IPS DF 6.9 (cell line): ENCODE measurements at regions not wholly inside any gene's neighbourhood (a gene's known extent, or its start where the extent isn't known, plus 50 kb on each side); places are given as distances from the start of the nearest gene placed in this dataset.
"Not testable (repeated sequence)": the region's sequence is repeated elsewhere in the genome, so short reads cannot be mapped to it uniquely, and the experiment has no call there.

ENCODE experiments used
- DNase-seq: peaks from one replicate; pipeline ENCODE4 v3.0.0-alpha.2; 2013; ENCODE audit warnings: low read depth, low spot score
- H3K27ac ChIP-seq: one replicate; pipeline ENCODE4 v1.5.1; 2013; ENCODE audit warnings: low read length, control low read depth
- H3K27me3 ChIP-seq: 2 replicates; pipeline ENCODE4 v1.6.1; 2013; ENCODE audit warnings: mild to moderate bottlenecking, low read length; ENCODE audit not compliant: control insufficient read depth, insufficient read depth
- H3K36me3 ChIP-seq: 2 replicates; pipeline ENCODE4 v1.6.1; 2013; ENCODE audit warnings: low read length; ENCODE audit not compliant: control insufficient read depth, insufficient read depth
- H3K4me1 ChIP-seq: 2 replicates; pipeline ENCODE4 v1.6.1; 2013; ENCODE audit warnings: low read length; ENCODE audit not compliant: control insufficient read depth, insufficient read depth
- H3K4me3 ChIP-seq: 2 replicates; pipeline ENCODE4 v1.5.1; 2013; ENCODE audit warnings: mild to moderate bottlenecking, low read length
- H3K9me3 ChIP-seq: 2 replicates; pipeline ENCODE4 v1.6.1; 2013; ENCODE audit warnings: low read length, inconsistent platforms; ENCODE audit not compliant: control insufficient read depth, insufficient read depth
- WGBS: extraction: QIAGEN DNeasy Blood & Tissue Kit; methylation state at CpG from one replicate; pipeline ENCODE4 v1.1.7; 2013; ENCODE audit warnings: mixed read lengths, missing lambda C conversion rate; ENCODE audit not compliant: insufficient read length, insufficient coverage; 5-methylcytosine and 5-hydroxymethylcytosine counted together

GRCh38 chr1:5140962-5141361 lies 486.6 kb downstream of the AJAP1 start:
- DNase-seq, result no peak
- Histone ChIP-seq H3K36me3 (no peaks in the 10 kb centered on the region), H3K27me3 (no peaks in the 10 kb centered on the region), H3K4me1 (no peaks in the 10 kb centered on the region; the same call in 1 of the 2 replicates), H3K4me3 (no peak overlapping the region), H3K27ac (no peak overlapping the region), H3K9me3 (peaks cover 4% of the 10 kb centered on the region; the same call in 1 of the 2 replicates)
- WGBS, result no CpG with 5 or more reads among the region's 1 CpG

- Histone ChIP-seq H3K27me3 (no peaks in the 10 kb centered on the region), H3K27ac (no peak overlapping the region), H3K4me3 (no peak overlapping the region), H3K9me3 (peaks cover 4% of the 10 kb centered on the region; the same call in 1 of the 2 replicates), H3K4me1 (no peaks in the 10 kb centered on the region; the same call in 1 of the 2 replicates), H3K36me3 (no peaks in the 10 kb centered on the region)
- no CpG with 5 or more reads among the region's 5 CpGs for WGBS
- no peak for DNase-seq
Observed at GRCh38 chr1:5140136-5140535, 485.7 kb downstream of the AJAP1 start.

GRCh38 chr1:5129746-5130355 lies 475.4 kb downstream of the AJAP1 start:
- Histone ChIP-seq H3K27me3 (no peaks in the 10 kb centered on the region), H3K9me3 (no peaks in the 10 kb centered on the region), H3K36me3 (no peaks in the 10 kb centered on the region), H3K4me1 (no peaks in the 10 kb centered on the region), H3K4me3 (no peak overlapping the region), H3K27ac (no peak overlapping the region)
- WGBS, result no CpG with 5 or more reads among the region's 1 CpG
- DNase-seq, result no peak

- no CpG with 5 or more reads among the region's 7 CpGs for WGBS
- Histone ChIP-seq H3K27ac (no peak overlapping the region), H3K27me3 (no peaks in the 10 kb centered on the region; the same call in 1 of the 2 replicates), H3K4me1 (no peaks in the 10 kb centered on the region), H3K9me3 (no peaks in the 10 kb centered on the region; the same call in none of the 2 replicates), H3K36me3 (no peaks in the 10 kb centered on the region), H3K4me3 (no peak overlapping the region)
- DNase-seq, result no peak
Observed at GRCh38 chr1:5125208-5125607, 470.8 kb downstream of the AJAP1 start.

- no CpG with 5 or more reads among the region's 1 CpG for WGBS
- DNase-seq, result no peak
- Histone ChIP-seq H3K27me3 (no peaks in the 10 kb centered on the region; the same call in 1 of the 2 replicates), H3K4me1 (no peaks in the 10 kb centered on the region; the same call in 1 of the 2 replicates), H3K9me3 (no peaks in the 10 kb centered on the region; the same call in none of the 2 replicates), H3K36me3 (no peaks in the 10 kb centered on the region), H3K27ac (no peak overlapping the region), H3K4me3 (no peak overlapping the region)
Observed at GRCh38 chr1:5120559-5120958, 466.1 kb downstream of the AJAP1 start.

GRCh38 chr1:5119366-5120234 lies 465.2 kb downstream of the AJAP1 start:
- Histone ChIP-seq H3K9me3 (no peaks in the 10 kb centered on the region; the same call in none of the 2 replicates), H3K4me3 (no peak overlapping the region), H3K27me3 (no peaks in the 10 kb centered on the region; the same call in 1 of the 2 replicates), H3K27ac (no peak overlapping the region), H3K36me3 (no peaks in the 10 kb centered on the region), H3K4me1 (no peaks in the 10 kb centered on the region; the same call in 1 of the 2 replicates)
- DNase-seq, result no peak
- WGBS, result no CpG with 5 or more reads among the region's 11 CpGs

- not testable (repeated sequence) for DNase-seq, H3K4me1 ChIP-seq, H3K27me3 ChIP-seq, H3K4me3 ChIP-seq, H3K36me3 ChIP-seq, H3K27ac ChIP-seq, H3K9me3 ChIP-seq
- whole genome bisulfite sequencing, result no CpG with 5 or more reads among the region's 10 CpGs
Observed at GRCh38 chr1:5118771-5119170, 464.4 kb downstream of the AJAP1 start.

- not testable (repeated sequence) for H3K36me3 ChIP-seq, H3K27me3 ChIP-seq, H3K4me1 ChIP-seq, H3K4me3 ChIP-seq, H3K9me3 ChIP-seq, DNase-seq, H3K27ac ChIP-seq
- no CpG with 5 or more reads among the region's 11 CpGs for WGBS
Observed at GRCh38 chr1:5118292-5118691, 463.9 kb downstream of the AJAP1 start.

- no peaks in the 10 kb centered on the region for H3K27me3 ChIP-seq
- no peak for DNase-seq
- no CpG with 5 or more reads among the region's 2 CpGs for WGBS
Observed at GRCh38 chr1:5111581-5111980, 457.2 kb downstream of the AJAP1 start.

GRCh38 chr1:5110508-5110907 lies 456.1 kb downstream of the AJAP1 start:
- H3K27me3 ChIP-seq, result no peaks in the 10 kb centered on the region
- no peak for DNase-seq
- H3K27ac ChIP-seq, result no peak overlapping the region
- H3K9me3 ChIP-seq, result no peaks in the 10 kb centered on the region
- no CpG with 5 or more reads among the region's 8 CpGs for WGBS
- no peaks in the 10 kb centered on the region for H3K4me1 ChIP-seq
- H3K4me3 ChIP-seq, result no peak overlapping the region
- no peaks in the 10 kb centered on the region for H3K36me3 ChIP-seq

More at GRCh38 chr1:5111581-5111980, 457.2 kb downstream of the AJAP1 start:
- no peak overlapping the region for H3K27ac ChIP-seq
- H3K4me3 ChIP-seq, result no peak overlapping the region
- no peaks in the 10 kb centered on the region for H3K9me3 ChIP-seq
- no peaks in the 10 kb centered on the region for H3K4me1 ChIP-seq
- no peaks in the 10 kb centered on the region for H3K36me3 ChIP-seq
